HG03378 (cell line): ENCODE measurements at regions not wholly inside any gene's neighbourhood (a gene's known extent, or its start where the extent isn't known, plus 50 kb on each side); places are given as distances from the start of the nearest gene placed in this dataset.
"Not testable (repeated sequence)": the region's sequence is repeated elsewhere in the genome, so short reads cannot be mapped to it uniquely, and the experiment has no call there.

Experiments used
- ATAC-seq: cut with Tn5 transposase; IDR thresholded peaks from one replicate; pipeline ENCODE4 v1.9.1; 2021; ENCODE audit warnings: mild to moderate bottlenecking, moderate library complexity; ENCODE audit not compliant: unreplicated experiment

- not testable (repeated sequence) for ATAC-seq
Observed at GRCh38 chr14:105772710-105773250, 246.4 kb downstream of the TMEM121 start.

- no peak for ATAC-seq
Observed at GRCh38 chr14:105773584-105773983, 247.2 kb downstream of the TMEM121 start.

DNA sequence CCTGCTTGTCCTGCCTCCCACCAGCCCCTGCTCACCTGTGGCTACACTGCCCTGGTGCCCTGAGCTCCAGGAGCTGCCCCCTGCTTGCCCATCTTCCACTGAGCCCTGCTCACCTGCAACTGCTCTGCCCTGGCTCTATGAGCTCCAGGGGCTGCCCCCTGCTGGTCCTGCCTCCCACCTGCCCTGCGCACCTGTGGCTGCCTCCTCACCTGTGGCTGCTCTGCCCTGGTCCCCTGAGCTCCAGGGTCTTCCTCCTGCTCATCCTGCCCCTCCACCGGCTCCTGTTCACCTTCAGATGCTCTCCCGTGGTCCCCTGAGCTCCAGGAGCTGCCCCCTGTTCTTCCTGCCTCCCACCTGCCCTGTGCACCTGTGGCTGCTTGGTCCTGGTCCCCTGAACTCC, 247.6 kb downstream of the TMEM121 start:
- ATAC-seq = no peak

DNA sequence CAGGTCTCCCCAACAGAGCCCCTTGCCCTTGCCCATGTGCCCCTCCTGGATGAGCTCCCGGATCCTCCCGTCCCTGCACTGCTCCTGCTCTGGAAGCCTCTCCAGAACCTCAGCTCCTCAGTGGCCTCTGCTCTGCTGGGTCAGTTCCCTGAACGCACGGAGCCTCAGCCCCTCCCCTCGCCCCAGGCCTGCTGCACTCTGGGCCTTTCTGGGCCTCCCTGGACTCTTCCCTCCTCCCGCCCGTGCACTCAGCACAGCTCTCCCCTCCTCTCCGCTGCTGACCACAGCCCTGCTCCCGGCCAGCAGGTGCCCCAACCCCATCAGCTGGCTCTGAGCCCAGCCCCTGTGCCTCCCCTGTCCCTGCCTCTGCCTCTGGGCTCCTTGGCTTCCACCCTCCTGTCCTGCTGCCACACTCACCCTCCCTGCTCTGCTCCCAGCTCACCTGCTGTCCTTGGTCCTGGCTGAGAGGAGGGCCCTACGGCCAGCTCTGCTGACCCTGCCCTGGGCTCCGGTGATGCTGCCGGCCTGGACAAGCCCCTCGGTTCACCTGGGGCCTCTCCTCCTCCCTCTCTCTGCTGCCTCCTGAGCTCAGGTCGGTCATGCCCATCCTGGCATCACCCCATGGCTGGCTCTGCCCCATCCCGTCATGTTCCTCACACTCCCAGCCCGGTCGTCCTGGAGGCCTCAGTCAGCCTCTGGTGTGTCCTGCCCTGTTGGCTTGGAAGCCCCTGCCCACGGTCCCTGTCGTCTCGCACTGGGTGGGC, 248.4 kb downstream of the TMEM121 start:
- ATAC-seq = not testable (repeated sequence)

- not testable (repeated sequence) for ATAC-seq
Observed at GRCh38 chr14:105775349-105775923, 249.1 kb downstream of the TMEM121 start.

DNA sequence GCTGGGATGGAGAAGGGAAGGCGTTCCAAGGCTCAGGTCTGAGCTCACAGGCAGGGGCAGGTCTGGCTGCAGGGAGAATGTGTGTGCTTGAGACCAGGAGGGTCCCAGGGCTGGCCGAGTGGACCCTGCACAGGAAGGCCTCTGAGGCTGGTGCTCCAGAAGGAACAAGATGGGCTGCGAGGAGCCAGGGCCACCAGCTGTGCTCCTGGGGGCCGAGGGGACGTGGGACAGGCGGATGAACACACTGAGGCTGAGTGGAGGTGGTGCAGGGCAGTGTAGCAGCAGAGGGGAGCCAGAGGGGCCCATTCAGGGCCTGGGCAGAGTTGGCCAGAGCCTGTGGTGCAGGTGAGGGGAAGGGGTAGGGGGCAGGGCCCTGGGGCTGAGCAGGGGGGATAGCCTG, 249.7 kb downstream of the TMEM121 start:
- ATAC-seq = not testable (repeated sequence)

DNA sequence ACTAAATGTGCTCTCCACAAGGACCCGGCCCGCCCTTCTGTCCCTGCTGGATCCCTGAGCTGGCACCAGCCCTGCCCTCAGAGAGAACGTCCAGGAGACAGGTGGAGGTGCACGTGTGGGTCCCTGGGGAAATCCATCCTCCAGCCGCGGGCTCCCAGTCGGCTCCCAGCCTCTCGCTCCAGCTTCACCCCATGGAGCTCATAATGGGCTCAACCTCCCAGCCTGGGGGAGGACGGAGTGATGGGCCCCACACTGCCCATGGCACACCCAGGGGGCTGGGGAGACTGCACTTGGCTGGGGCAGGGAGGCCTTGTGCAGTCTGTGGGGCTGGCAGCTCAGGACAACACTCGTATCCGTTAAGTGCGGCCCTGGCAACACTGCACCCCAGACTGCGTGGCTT, 250.5 kb downstream of the TMEM121 start:
- ATAC-seq = no peak

DNA sequence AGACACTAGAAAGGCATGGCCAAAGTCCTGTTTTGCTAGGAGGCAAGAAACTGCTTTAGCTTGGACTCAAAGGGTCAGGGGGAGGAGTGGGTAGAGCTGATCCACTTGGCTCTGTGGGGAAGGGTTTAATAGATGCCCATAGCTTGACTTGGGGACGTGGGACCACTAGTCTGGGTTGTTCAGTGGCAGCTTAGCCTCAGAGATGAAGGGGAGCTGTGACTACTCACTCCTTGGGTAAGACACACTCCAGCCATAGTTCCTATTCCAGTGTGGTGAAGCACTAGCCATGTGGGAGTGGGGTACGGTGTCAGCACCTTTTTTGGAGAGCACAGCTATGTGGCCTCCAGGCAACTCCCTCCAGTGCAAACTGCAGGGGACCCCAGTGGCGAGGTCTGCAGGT, 257.3 kb downstream of the TMEM121 start:
- ATAC-seq = no peak

DNA sequence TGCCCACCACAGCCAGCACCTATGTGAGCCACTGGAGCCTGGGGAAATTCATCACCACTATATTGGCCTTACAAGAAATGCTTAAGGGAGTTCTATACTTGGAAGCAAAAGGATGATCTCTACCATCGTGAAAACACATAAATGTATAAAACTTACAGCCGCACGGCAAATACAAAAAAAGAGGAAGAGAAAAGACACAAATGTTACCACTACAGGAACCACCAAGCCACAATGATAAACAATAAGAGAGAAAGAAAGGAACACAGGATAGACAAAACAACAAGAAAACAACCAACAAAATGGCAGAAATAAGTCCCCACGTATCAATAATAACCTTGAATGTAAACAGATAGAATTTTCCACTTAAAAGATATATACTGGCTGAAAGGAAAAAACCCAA, 267.5 kb downstream of the TMEM121 start:
- ATAC-seq = no peak

- no peak for ATAC-seq
Observed at GRCh38 chr14:105797546-105797945, 271.2 kb downstream of the TMEM121 start.

DNA sequence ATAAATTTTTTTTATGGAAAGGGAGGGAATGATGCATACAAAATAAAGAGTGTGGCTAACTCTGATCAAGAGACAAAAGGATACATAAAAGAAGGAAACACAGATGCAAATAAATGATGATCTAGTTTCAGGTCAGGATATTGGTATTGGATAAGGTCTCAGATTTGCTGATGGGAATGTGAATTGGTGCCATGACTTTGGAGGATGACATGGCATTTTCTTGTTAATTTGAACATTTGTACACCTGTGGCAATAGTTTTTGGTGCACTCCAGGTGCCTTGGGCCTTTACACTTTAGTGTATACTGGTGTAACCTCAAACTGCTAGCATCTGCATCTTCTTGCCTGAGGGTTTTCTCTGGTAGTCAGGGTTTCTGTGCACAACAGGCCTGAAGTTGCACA, 279.3 kb downstream of the TMEM121 start:
- ATAC-seq = no peak

DNA sequence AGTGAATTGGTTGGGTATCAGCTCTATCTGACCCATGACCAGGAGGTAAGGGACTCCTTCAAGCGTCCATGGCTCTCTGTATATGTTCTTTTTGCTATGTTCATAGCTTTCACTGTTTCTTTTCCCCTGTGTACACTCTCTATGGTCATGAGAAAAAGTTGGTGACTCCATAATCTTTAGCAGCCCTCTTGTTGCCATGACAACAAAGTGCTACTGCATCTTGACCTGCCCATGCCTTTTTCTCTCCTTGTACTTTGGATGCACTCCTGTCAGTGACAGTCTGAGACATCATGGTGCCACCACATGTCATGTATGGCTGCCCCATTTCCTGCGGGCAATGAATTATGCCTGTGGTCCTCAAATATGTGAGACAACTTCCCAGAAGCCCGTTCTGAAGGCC, 280.2 kb downstream of the TMEM121 start:
- ATAC-seq = no peak

DNA sequence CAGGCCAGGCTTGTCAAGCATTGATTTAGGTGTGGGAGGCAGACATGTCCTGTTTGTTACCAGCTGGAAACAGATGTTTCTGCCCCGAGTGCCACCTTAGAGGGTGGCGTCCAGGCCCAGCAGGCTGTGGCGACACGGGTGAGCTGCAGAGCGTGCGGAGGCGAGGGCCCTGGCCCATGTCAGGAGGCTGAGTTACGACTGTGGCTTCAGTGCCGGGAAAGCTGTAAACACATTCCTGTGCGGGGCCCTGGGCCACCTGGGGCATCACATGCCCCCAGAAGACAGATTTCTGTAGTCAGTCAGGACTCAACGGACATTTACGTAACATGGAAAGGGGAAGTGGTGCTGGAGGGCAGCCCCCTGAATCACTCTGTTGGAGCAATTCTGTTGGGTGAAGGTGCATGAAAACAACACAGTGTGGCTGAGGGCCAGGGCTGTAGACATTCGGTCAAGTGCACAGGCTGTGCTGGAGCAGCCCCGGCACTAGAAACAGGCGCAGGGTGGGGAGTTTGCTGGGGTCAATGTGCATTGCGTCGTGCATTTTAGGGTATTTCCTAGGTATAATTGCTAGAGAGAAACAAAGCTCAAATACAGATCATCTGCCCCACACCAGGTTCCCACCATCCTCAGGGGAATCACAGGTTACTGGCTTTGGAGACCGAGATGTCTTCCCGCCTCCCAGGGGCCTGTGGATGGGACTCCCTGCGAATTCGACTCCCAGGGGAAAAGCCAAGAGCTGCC, 291.8 kb downstream of the TMEM121 start:
- no peak for ATAC-seq

GRCh38 chr14:105818712-105819005, 292.3 kb downstream of the TMEM121 start:
- no peak for ATAC-seq

- ATAC-seq = no peak
Observed at GRCh38 chr14:105830171-105830570, 303.8 kb downstream of the TMEM121 start.

GRCh38 chr14:105836160-105836559, 309.8 kb downstream of the TMEM121 start:
- ATAC-seq = no peak

- no peak for ATAC-seq
Observed at GRCh38 chr14:105836730-105837129, 310.3 kb downstream of the TMEM121 start.

DNA sequence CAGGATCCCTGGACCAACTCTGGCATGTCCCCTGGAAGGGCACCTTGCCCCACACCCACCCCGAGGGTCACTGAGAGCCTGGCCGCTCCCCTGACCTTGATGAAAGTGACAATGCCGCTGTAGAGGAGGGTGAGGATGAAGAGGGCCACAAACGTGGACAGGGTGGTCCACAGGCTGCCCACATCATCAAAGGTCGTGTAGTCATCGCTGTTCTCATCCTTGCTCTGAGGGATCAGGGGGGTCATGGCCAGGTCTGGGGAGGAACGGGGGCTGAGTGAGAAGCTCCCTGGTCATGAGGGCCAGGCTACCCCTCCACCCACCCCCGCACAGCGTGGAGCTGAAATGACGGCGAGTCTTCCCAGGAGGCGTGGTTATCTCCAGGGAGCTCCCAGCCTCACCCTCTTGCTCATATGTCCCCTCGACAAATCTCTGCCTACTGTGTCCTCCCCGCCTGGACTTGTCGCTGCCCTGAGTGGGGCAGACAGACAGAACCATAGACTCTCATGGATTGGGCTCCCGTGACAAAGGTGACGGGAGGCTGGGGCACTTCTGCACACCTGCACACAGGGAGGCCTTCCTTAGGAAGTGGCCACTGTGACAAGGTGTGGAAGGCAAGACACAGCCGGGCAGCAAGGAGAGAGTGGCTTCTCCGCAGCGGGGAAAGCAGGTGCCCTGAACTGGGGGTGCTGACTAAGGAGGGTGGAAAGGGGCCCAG, 311.1 kb downstream of the TMEM121 start:
- no peak for ATAC-seq

GRCh38 chr14:105838107-105838506, 311.7 kb downstream of the TMEM121 start:
- ATAC-seq = no peak

- ATAC-seq = no peak
Observed at GRCh38 chr14:105838591-105839424, 312.4 kb downstream of the TMEM121 start.
